GM23338 (cell line): ENCODE measurements at regions not wholly inside any gene's neighbourhood (a gene's known extent, or its start where the extent isn't known, plus 50 kb on each side); places are given as distances from the start of the nearest gene placed in this dataset.

Experiments
- ATAC-seq: fragments of 200-7000 bp; cut with Tn5 transposase; 3 replicates; pipeline ENCODE4 v1.9.1; 2020
- DNase-seq: peaks from one replicate; pipeline ENCODE4 v3.0.0-alpha.2; 2015; ENCODE audit warnings: low spot score
- H2AFZ ChIP-seq: fragments of 200-600 bp; sonication (generic); 2 replicates; pipeline ENCODE4 v1.8.0; 2016; ENCODE audit warnings: antibody characterized with exemption, mild to moderate bottlenecking, moderate library complexity
- H3F3A ChIP-seq: fragments of 200-600 bp; sonication (generic); replicated peaks from 2 replicates; pipeline ENCODE4 v1.8.0; 2017; ENCODE audit warnings: antibody characterized with exemption, mixed run types, low read depth
- H3K27ac ChIP-seq: fragments of 200-600 bp; sonication (generic); 2 replicates; pipeline ENCODE4 v1.6.1; 2016; ENCODE audit warnings: low read depth
- H3K27me3 ChIP-seq: fragments of 200-600 bp; sonication (generic); 2 replicates; pipeline ENCODE4 v1.8.0; 2016; ENCODE audit warnings: mild to moderate bottlenecking, mixed run types, moderate library complexity; ENCODE audit not compliant: insufficient read depth
- H3K36me3 ChIP-seq: fragments of 200-600 bp; sonication (generic); 2 replicates; pipeline ENCODE4 v1.8.0; 2016; ENCODE audit warnings: mild to moderate bottlenecking; ENCODE audit not compliant: insufficient read depth
- H3K4me1 ChIP-seq: fragments of 200-600 bp; sonication (generic); 2 replicates; pipeline ENCODE4 v1.8.0; 2016; ENCODE audit warnings: mild to moderate bottlenecking, moderate library complexity; ENCODE audit not compliant: insufficient read depth
- H3K4me2 ChIP-seq: fragments of 200-600 bp; sonication (generic); 2 replicates; pipeline ENCODE4 v1.7.1; 2017; ENCODE audit warnings: mixed run types
- H3K4me3 ChIP-seq: fragments of 200-600 bp; sonication (generic); 2 replicates; pipeline ENCODE4 v1.6.1; 2016; ENCODE audit warnings: mixed run types
- H3K79me2 ChIP-seq: fragments of 200-600 bp; sonication (generic); replicated peaks from 2 replicates; pipeline ENCODE4 v1.8.0; 2017; ENCODE audit warnings: mild to moderate bottlenecking; ENCODE audit not compliant: insufficient read depth
- H3K9me2 ChIP-seq: fragments of 200-600 bp; sonication (generic); 2 replicates; pipeline ENCODE4 v1.8.0; 2017; ENCODE audit not compliant: insufficient read depth
- H4K20me1 ChIP-seq: fragments of 200-600 bp; sonication (generic); replicated peaks from 2 replicates; pipeline ENCODE4 v1.8.0; 2017; ENCODE audit warnings: mild to moderate bottlenecking; ENCODE audit not compliant: insufficient read depth
- H3K27ac Mint-ChIP-seq: 2 replicates; pipeline ENCODE4 v1.8.0; 2020; ENCODE audit warnings: inconsistent platforms, mild to moderate bottlenecking, moderate library complexity, mixed read lengths
- H3K27me3 Mint-ChIP-seq: 3 replicates; pipeline ENCODE4 v1.8.0; 2022; ENCODE audit warnings: low read depth, mild to moderate bottlenecking, moderate library complexity, mixed read lengths, inconsistent platforms; ENCODE audit not compliant: insufficient read depth, poor library complexity
- H3K36me3 Mint-ChIP-seq: 3 replicates; pipeline ENCODE4 v1.8.0; 2021; ENCODE audit warnings: low read depth, mild to moderate bottlenecking, inconsistent platforms, moderate library complexity, mixed read lengths
- H3K4me1 Mint-ChIP-seq: 3 replicates; pipeline ENCODE4 v1.8.0; 2020; ENCODE audit warnings: mild to moderate bottlenecking, inconsistent platforms, mixed read lengths
- H3K4me3 Mint-ChIP-seq: 3 replicates; pipeline ENCODE4 v1.8.0; 2021; ENCODE audit warnings: moderate library complexity, mild to moderate bottlenecking, inconsistent platforms, mixed read lengths
- H3K9me3 Mint-ChIP-seq: 3 replicates; pipeline ENCODE4 v1.8.0; 2020; ENCODE audit warnings: moderate library complexity, mild to moderate bottlenecking, inconsistent platforms, mixed read lengths
- CREB1 ChIP-seq: fragments of 250-450 bp; sonication (Bioruptor Pico); IDR thresholded peaks from 2 replicates; pipeline ENCODE4 v1.5.0; 2020; ENCODE audit warnings: low read depth, mild to moderate bottlenecking, moderate library complexity
- EZH2 ChIP-seq: fragments of 200-600 bp; sonication (generic); IDR thresholded peaks from one replicate; pipeline ENCODE4 v1.8.0; 2017; ENCODE audit warnings: antibody characterized with exemption, mild to moderate bottlenecking, low read depth; ENCODE audit not compliant: unreplicated experiment
- EZH2phosphoT487 ChIP-seq: fragments of 200-600 bp; sonication (generic); IDR thresholded peaks from one replicate; pipeline ENCODE4 v1.8.1; 2018; ENCODE audit warnings: antibody characterized with exemption; ENCODE audit not compliant: unreplicated experiment
- JUNB ChIP-seq: IDR thresholded peaks from one replicate; pipeline ENCODE4 v1.6.1; 2016; ENCODE audit warnings: antibody characterized with exemption; ENCODE audit not compliant: unreplicated experiment
- NANOG ChIP-seq: IDR thresholded peaks from 2 replicates; pipeline ENCODE4 v1.6.1; 2016; ENCODE audit warnings: antibody characterized with exemption, borderline replicate concordance
- POLR2AphosphoS5 ChIP-seq: IDR thresholded peaks from 2 replicates; pipeline ENCODE4 v1.6.1; 2016; ENCODE audit warnings: antibody characterized with exemption, low read depth
- STAT1 ChIP-seq: IDR thresholded peaks from one replicate; pipeline ENCODE4 v1.6.1; 2016; ENCODE audit warnings: antibody characterized with exemption; ENCODE audit not compliant: unreplicated experiment
- ZNF114 ChIP-seq: fragments of 250-450 bp; sonication (Bioruptor Pico); IDR thresholded peaks from 2 replicates; pipeline ENCODE4 v1.5.0; 2020; ENCODE audit warnings: mild to moderate bottlenecking, moderate library complexity
- ZNF331 ChIP-seq: fragments of 250-450 bp; sonication (Bioruptor Pico); IDR thresholded peaks from 2 replicates; pipeline ENCODE4 v1.5.0; 2020; ENCODE audit warnings: low read depth, mild to moderate bottlenecking, moderate library complexity
- TF ChIP-seq, protein P1 (sequence below): fragments of 250-450 bp; sonication (Bioruptor Pico); IDR thresholded peaks from 2 replicates; pipeline ENCODE4 v1.5.0; 2020; ENCODE audit warnings: mild to moderate bottlenecking, moderate library complexity
- TF ChIP-seq, protein P2 (sequence below), 2 experiments: fragments of 200-600 bp in 1 of 2; sonication (generic) in 1 of 2; conservative IDR thresholded peaks; 2 replicates each; pipeline versions ENCODE4 v1.5.1 to v1.6.1; 2016 to 2017; ENCODE audit warnings: antibody characterized with exemption in 2 of 2, low read depth in 2 of 2, mild to moderate bottlenecking in 2 of 2, moderate library complexity in 1 of 2
- TF ChIP-seq, protein P3 (sequence below): IDR thresholded peaks from one replicate; pipeline ENCODE4 v1.6.1; 2018; ENCODE audit warnings: antibody characterized with exemption; ENCODE audit not compliant: unreplicated experiment
- TF ChIP-seq, protein P4 (sequence below): IDR thresholded peaks from 2 replicates; pipeline ENCODE4 v1.6.1; 2016; ENCODE audit warnings: antibody characterized with exemption

DNA sequence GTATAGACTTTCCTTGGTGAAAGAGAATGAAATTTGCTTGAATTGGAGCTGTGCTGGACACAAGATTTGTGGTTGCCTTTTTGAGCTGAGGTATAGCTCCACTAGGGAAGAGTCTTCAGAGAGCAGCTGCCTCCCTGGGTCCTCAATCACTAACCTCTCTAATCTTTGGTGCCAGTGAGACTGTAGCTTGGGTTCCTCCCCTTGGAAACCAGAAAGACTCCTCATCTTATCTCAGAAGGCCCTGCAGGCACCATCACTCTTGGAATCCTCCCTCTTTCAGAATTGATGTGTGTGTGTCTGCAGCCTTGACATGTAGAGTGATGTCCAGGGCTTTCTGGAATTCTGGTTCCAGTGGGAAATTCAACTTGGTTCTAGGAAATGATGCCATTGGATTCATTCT, 426.5 kb downstream of the RPS24 start:
- H3K4me1 ChIP-seq, result no peaks in the 10 kb centered on the region
- Mint-ChIP-seq H3K4me1 (peaks cover 7% of the 10 kb centered on the region), H3K36me3 (no peaks in the 10 kb centered on the region; the same call in 2 of the 3 replicates), H3K4me3 (no peak overlapping the region), H3K27me3 (peaks cover 3% of the 10 kb centered on the region), H3K9me3 (no peaks in the 10 kb centered on the region), H3K27ac (no peak overlapping the region)
- H4K20me1 ChIP-seq, result no peaks in the 10 kb centered on the region
- TF ChIP-seq NANOG (no peak), EZH2 (no peak), EZH2phosphoT487 (no peak), POLR2AphosphoS5 (no peak), ZNF331 (CRISPR knock-in tag) (no peak), JUNB (no peak), CREB1 (CRISPR knock-in tag) (no peak), ZNF114 (CRISPR knock-in tag) (no peak), STAT1 (no peak)
- TF ChIP-seq, protein P1, sequence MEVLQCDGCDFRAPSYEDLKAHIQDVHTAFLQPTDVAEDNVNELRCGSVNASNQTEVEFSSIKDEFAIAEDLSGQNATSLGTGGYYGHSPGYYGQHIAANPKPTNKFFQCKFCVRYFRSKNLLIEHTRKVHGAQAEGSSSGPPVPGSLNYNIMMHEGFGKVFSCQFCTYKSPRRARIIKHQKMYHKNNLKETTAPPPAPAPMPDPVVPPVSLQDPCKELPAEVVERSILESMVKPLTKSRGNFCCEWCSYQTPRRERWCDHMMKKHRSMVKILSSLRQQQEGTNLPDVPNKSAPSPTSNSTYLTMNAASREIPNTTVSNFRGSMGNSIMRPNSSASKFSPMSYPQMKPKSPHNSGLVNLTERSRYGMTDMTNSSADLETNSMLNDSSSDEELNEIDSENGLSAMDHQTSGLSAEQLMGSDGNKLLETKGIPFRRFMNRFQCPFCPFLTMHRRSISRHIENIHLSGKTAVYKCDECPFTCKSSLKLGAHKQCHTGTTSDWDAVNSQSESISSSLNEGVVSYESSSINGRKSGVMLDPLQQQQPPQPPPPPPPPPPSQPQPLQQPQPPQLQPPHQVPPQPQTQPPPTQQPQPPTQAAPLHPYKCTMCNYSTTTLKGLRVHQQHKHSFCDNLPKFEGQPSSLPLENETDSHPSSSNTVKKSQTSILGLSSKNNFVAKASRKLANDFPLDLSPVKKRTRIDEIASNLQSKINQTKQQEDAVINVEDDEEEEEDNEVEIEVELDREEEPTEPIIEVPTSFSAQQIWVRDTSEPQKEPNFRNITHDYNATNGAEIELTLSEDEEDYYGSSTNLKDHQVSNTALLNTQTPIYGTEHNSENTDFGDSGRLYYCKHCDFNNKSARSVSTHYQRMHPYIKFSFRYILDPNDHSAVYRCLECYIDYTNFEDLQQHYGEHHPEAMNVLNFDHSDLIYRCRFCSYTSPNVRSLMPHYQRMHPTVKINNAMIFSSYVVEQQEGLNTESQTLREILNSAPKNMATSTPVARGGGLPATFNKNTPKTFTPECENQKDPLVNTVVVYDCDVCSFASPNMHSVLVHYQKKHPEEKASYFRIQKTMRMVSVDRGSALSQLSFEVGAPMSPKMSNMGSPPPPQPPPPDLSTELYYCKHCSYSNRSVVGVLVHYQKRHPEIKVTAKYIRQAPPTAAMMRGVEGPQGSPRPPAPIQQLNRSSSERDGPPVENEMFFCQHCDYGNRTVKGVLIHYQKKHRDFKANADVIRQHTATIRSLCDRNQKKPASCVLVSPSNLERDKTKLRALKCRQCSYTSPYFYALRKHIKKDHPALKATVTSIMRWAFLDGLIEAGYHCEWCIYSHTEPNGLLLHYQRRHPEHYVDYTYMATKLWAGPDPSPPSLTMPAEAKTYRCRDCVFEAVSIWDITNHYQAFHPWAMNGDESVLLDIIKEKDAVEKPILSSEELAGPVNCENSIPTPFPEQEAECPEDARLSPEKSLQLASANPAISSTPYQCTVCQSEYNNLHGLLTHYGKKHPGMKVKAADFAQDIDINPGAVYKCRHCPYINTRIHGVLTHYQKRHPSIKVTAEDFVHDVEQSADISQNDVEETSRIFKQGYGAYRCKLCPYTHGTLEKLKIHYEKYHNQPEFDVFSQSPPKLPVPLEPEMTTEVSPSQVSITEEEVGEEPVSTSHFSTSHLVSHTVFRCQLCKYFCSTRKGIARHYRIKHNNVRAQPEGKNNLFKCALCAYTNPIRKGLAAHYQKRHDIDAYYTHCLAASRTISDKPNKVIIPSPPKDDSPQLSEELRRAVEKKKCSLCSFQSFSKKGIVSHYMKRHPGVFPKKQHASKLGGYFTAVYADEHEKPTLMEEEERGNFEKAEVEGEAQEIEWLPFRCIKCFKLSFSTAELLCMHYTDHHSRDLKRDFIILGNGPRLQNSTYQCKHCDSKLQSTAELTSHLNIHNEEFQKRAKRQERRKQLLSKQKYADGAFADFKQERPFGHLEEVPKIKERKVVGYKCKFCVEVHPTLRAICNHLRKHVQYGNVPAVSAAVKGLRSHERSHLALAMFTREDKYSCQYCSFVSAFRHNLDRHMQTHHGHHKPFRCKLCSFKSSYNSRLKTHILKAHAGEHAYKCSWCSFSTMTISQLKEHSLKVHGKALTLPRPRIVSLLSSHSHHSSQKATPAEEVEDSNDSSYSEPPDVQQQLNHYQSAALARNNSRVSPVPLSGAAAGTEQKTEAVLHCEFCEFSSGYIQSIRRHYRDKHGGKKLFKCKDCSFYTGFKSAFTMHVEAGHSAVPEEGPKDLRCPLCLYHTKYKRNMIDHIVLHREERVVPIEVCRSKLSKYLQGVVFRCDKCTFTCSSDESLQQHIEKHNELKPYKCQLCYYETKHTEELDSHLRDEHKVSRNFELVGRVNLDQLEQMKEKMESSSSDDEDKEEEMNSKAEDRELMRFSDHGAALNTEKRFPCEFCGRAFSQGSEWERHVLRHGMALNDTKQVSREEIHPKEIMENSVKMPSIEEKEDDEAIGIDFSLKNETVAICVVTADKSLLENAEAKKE (CRISPR knock-in tag), result no peak
- TF ChIP-seq, protein P2, sequence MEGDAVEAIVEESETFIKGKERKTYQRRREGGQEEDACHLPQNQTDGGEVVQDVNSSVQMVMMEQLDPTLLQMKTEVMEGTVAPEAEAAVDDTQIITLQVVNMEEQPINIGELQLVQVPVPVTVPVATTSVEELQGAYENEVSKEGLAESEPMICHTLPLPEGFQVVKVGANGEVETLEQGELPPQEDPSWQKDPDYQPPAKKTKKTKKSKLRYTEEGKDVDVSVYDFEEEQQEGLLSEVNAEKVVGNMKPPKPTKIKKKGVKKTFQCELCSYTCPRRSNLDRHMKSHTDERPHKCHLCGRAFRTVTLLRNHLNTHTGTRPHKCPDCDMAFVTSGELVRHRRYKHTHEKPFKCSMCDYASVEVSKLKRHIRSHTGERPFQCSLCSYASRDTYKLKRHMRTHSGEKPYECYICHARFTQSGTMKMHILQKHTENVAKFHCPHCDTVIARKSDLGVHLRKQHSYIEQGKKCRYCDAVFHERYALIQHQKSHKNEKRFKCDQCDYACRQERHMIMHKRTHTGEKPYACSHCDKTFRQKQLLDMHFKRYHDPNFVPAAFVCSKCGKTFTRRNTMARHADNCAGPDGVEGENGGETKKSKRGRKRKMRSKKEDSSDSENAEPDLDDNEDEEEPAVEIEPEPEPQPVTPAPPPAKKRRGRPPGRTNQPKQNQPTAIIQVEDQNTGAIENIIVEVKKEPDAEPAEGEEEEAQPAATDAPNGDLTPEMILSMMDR (conservative IDR thresholded peaks at IDR 0.05; ENCODE audit: low read depth in 2 of 2), result no peak
- TF ChIP-seq, protein P3, sequence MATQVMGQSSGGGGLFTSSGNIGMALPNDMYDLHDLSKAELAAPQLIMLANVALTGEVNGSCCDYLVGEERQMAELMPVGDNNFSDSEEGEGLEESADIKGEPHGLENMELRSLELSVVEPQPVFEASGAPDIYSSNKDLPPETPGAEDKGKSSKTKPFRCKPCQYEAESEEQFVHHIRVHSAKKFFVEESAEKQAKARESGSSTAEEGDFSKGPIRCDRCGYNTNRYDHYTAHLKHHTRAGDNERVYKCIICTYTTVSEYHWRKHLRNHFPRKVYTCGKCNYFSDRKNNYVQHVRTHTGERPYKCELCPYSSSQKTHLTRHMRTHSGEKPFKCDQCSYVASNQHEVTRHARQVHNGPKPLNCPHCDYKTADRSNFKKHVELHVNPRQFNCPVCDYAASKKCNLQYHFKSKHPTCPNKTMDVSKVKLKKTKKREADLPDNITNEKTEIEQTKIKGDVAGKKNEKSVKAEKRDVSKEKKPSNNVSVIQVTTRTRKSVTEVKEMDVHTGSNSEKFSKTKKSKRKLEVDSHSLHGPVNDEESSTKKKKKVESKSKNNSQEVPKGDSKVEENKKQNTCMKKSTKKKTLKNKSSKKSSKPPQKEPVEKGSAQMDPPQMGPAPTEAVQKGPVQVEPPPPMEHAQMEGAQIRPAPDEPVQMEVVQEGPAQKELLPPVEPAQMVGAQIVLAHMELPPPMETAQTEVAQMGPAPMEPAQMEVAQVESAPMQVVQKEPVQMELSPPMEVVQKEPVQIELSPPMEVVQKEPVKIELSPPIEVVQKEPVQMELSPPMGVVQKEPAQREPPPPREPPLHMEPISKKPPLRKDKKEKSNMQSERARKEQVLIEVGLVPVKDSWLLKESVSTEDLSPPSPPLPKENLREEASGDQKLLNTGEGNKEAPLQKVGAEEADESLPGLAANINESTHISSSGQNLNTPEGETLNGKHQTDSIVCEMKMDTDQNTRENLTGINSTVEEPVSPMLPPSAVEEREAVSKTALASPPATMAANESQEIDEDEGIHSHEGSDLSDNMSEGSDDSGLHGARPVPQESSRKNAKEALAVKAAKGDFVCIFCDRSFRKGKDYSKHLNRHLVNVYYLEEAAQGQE, result no peak
- TF ChIP-seq, protein P4, sequence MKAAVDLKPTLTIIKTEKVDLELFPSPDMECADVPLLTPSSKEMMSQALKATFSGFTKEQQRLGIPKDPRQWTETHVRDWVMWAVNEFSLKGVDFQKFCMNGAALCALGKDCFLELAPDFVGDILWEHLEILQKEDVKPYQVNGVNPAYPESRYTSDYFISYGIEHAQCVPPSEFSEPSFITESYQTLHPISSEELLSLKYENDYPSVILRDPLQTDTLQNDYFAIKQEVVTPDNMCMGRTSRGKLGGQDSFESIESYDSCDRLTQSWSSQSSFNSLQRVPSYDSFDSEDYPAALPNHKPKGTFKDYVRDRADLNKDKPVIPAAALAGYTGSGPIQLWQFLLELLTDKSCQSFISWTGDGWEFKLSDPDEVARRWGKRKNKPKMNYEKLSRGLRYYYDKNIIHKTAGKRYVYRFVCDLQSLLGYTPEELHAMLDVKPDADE, result no peak
- no peak for DNase-seq
- no peak overlapping the region for H3K27ac ChIP-seq
- no peaks in the 10 kb centered on the region for H3K27me3 ChIP-seq
- H3K36me3 ChIP-seq, result no peaks in the 10 kb centered on the region
- H3K9me2 ChIP-seq, result no peaks in the 10 kb centered on the region
- H3K79me2 ChIP-seq, result no peaks in the 10 kb centered on the region
- no peak overlapping the region for H3K4me2 ChIP-seq
- ATAC-seq, result no peak
- H2AFZ ChIP-seq, result no peak overlapping the region
- no peak overlapping the region for H3K4me3 ChIP-seq
- no peaks in the 10 kb centered on the region for H3F3A ChIP-seq
